ENCODE measurements at regions not wholly inside any gene's neighbourhood (a gene's known extent, or its start where the extent isn't known, plus 50 kb on each side); places are given as distances from the start of the nearest gene placed in this dataset.
"Not testable (repeated sequence)": the region's sequence is repeated elsewhere in the genome, so short reads cannot be mapped to it uniquely, and the experiment has no call there.

DNA sequence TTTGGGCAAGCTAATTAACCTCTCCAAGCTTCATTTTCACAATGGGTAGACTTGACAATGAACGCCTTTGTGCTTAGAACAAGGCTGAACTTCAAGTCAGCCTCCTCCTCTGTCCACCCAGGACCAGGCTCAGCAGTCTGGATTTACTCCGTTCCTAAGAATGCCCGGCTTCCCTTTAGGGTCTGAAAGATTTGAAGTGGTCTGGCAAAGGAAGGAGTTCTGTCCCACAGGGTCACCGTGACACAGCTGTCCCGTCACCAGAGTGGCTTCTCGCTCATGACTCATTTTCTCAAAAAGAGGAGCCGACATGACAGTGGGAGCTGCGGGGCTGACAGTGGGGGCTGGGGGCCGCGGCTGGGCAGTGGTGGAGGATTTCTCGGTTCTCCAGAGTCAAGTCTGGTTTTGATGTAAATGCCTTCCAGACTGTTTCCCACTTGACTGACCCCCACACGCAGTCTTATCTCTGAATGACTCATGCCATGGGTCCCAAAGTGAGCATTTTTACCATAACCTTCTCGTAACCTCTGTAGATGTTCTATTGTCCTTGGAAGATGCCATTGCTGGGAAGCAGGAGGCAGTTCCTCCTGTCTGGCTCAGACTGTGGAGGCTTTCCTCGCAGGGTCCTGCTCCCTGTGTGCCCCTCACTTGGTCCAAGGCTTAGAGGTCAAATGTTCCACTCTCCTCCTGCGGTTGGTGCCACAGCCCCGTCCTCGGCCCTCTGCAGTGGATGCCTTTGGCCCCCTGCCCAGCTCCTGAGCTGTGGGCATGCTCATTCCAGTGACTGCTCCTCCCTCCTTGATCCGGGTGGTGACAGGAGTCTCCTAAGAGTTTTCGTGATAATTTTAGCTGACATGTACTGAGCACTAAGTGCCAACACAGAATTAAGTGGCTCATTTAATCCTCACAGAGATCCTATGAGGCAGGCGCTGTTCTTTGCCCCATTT, 253.1 kb downstream of the FNDC1 start:
- TF ChIP-seq CTCF (IDR thresholded peaks at IDR 0.05; ENCODE audit: insufficient read depth, low read depth, low read length, missing control alignments): no peak
- no peak for DNase-seq (ENCODE audit: low read depth)
- H3K4me3 ChIP-seq (ENCODE audit: low read length): no peak overlapping the region

- no peak for DNase-seq (ENCODE audit: low read depth)
These were observed 252.4 kb downstream of the FNDC1 start for GRCh38 chr6:159421586-159421985.

DNA sequence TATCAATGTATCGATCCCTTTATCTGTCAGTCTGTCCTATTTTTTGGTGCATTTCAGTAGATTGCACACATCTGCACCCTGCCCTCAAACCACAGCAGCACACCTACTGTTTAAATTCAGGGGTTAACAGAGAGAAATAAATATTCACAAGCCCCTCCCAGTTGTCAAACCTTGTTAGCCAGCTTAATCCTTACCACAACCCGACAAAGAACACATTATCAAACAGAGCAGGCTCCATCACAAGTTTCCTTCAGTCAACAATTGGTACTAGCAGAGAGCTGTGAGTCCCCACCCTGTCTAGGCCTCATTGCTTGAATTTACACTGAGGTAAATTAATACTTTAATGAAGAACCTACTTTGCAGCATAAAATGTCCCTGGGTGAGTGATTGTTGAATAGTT, 249.8 kb downstream of the FNDC1 start:
- DNase-seq (ENCODE audit: low read depth): no peak
- TF ChIP-seq CTCF (IDR thresholded peaks at IDR 0.05; ENCODE audit: insufficient read depth, low read depth, low read length, missing control alignments): no peak
- no peak overlapping the region for H3K4me3 ChIP-seq (ENCODE audit: low read length)

More at GRCh38 chr6:159421586-159421985, 252.4 kb downstream of the FNDC1 start:
- no peak overlapping the region for H3K4me3 ChIP-seq (ENCODE audit: low read length)
- no peak for TF ChIP-seq CTCF (IDR thresholded peaks at IDR 0.05; ENCODE audit: insufficient read depth, low read depth, low read length, missing control alignments)

GRCh38 chr6:159416891-159417560, 247.8 kb downstream of the FNDC1 start:
- TF ChIP-seq CTCF (IDR thresholded peaks at IDR 0.05; ENCODE audit: insufficient read depth, low read depth, low read length, missing control alignments): no peak
- H3K4me3 ChIP-seq (ENCODE audit: low read length): no peak overlapping the region
- DNase-seq (ENCODE audit: low read depth): no peak

- no peak for TF ChIP-seq CTCF (IDR thresholded peaks at IDR 0.05; ENCODE audit: insufficient read depth, low read depth, low read length, missing control alignments)
- H3K4me3 ChIP-seq (ENCODE audit: low read length): no peak overlapping the region
- DNase-seq (ENCODE audit: low read depth): no peak
These were observed 246.3 kb downstream of the FNDC1 start for GRCh38 chr6:159415540-159415939.

- H3K4me3 ChIP-seq (ENCODE audit: low read length): no peak overlapping the region
- no peak for TF ChIP-seq CTCF (IDR thresholded peaks at IDR 0.05; ENCODE audit: insufficient read depth, low read depth, low read length, missing control alignments)
- no peak for DNase-seq (ENCODE audit: low read depth)
These were observed 245.5 kb downstream of the FNDC1 start for GRCh38 chr6:159414711-159415110.

DNA sequence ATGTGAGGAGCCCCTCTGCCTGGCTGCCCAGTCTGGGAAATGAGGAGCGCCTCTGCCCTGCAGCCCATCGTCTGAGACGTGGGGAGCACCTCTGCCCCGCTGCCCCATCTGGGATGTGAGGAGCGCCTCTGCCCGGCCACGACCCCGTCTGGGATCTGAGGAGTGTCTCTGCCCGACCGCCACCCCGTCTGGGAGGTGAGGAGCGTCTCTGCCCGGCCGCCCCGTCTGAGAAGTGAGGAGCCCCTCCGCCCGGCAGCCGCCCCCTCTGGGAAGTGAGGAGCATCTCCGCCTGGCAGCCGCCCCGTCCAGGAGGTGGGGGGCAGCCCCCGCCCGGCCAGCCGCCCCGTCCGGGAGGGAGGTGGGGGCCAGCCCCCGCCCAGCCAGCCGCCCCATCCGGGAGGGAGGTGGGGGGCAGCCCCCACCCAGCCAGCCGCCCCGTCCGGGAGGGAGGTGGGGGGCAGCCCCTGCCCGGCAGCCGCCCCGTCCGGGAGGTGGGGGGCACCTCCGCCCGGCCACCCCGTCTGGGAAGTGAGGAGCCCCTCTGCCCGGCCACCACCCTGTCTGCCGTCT, 238.1 kb downstream of the FNDC1 start:
- not testable (repeated sequence) for DNase-seq (ENCODE audit: low read depth); H3K4me3 ChIP-seq (ENCODE audit: low read length)

Measured in epithelial cell of esophagus (primary cell).